Dedifferentiated amniotic fluid mesenchymal stem cell (primary cell): ENCODE measurements at regions not wholly inside any gene's neighbourhood (a gene's known extent, or its start where the extent isn't known, plus 50 kb on each side); places are given as distances from the start of the nearest gene placed in this dataset.

ENCODE experiments used
- DNase-seq: peaks from one replicate; pipeline ENCODE4 v3.0.0-alpha.2; 2016; ENCODE audit errors: extremely low spot score

- DNase-seq, result no peak
These were observed 311.3 kb downstream of the SQOR start for GRCh38 chr15:45946111-45946510.

GRCh38 chr15:45948181-45948621 is 313.4 kb downstream of the SQOR start:
- no peak for DNase-seq

GRCh38 chr15:45958924-45959323 is 324.1 kb downstream of the SQOR start:
- no peak for DNase-seq

- no peak for DNase-seq
These were observed 327.9 kb downstream of the SQOR start for GRCh38 chr15:45962733-45963132.

- no peak for DNase-seq
These were observed 335.7 kb downstream of the SQOR start for GRCh38 chr15:45970542-45970941.

GRCh38 chr15:45980366-45980765 is 345.5 kb downstream of the SQOR start:
- no peak for DNase-seq

- no peak for DNase-seq
These were observed 346.8 kb downstream of the SQOR start for GRCh38 chr15:45981625-45982024.

GRCh38 chr15:45991863-45992262 is 357.0 kb downstream of the SQOR start:
- no peak for DNase-seq

GRCh38 chr15:45993072-45993471 is 358.2 kb downstream of the SQOR start:
- DNase-seq, result no peak

GRCh38 chr15:45993508-45993907 is 358.7 kb downstream of the SQOR start:
- DNase-seq, result no peak

- DNase-seq, result no peak
These were observed 361.0 kb downstream of the SQOR start for GRCh38 chr15:45995800-45996199.

GRCh38 chr15:46014532-46014931 is 379.7 kb downstream of the SQOR start:
- DNase-seq, result no peak

- no peak for DNase-seq
These were observed 399.9 kb downstream of the SQOR start for GRCh38 chr15:46034755-46035154.

GRCh38 chr15:46039703-46040102 is 404.9 kb downstream of the SQOR start:
- DNase-seq, result no peak

- DNase-seq, result no peak
These were observed 407.1 kb downstream of the SQOR start for GRCh38 chr15:46041905-46042304.

- DNase-seq, result no peak
These were observed 425.2 kb downstream of the SQOR start for GRCh38 chr15:46059921-46060594.

GRCh38 chr15:46061002-46061401 is 426.2 kb downstream of the SQOR start:
- DNase-seq, result no peak

GRCh38 chr15:46077220-46077619 is 442.4 kb downstream of the SQOR start:
- no peak for DNase-seq

- no peak for DNase-seq
These were observed 444.2 kb downstream of the SQOR start for GRCh38 chr15:46079046-46079445.

- no peak for DNase-seq
These were observed 445.2 kb downstream of the SQOR start for GRCh38 chr15:46080016-46080415.

- DNase-seq, result no peak
These were observed 453.9 kb downstream of the SQOR start for GRCh38 chr15:46088486-46089445.

GRCh38 chr15:46089467-46089935 is 454.7 kb downstream of the SQOR start:
- DNase-seq, result no peak
